ENCODE measurements at regions not wholly inside any gene's neighbourhood (a gene's known extent, or its start where the extent isn't known, plus 50 kb on each side); places are given as distances from the start of the nearest gene placed in this dataset.

- TF ChIP-seq, protein P1, sequence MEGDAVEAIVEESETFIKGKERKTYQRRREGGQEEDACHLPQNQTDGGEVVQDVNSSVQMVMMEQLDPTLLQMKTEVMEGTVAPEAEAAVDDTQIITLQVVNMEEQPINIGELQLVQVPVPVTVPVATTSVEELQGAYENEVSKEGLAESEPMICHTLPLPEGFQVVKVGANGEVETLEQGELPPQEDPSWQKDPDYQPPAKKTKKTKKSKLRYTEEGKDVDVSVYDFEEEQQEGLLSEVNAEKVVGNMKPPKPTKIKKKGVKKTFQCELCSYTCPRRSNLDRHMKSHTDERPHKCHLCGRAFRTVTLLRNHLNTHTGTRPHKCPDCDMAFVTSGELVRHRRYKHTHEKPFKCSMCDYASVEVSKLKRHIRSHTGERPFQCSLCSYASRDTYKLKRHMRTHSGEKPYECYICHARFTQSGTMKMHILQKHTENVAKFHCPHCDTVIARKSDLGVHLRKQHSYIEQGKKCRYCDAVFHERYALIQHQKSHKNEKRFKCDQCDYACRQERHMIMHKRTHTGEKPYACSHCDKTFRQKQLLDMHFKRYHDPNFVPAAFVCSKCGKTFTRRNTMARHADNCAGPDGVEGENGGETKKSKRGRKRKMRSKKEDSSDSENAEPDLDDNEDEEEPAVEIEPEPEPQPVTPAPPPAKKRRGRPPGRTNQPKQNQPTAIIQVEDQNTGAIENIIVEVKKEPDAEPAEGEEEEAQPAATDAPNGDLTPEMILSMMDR (IDR thresholded peaks at IDR 0.05) = no peak
- no peak for TF ChIP-seq EZH2 (IDR thresholded peaks at IDR 0.05; ENCODE audit: borderline replicate concordance, insufficient read depth, low read depth, low read length, poor library complexity, severe bottlenecking)
These were observed 330.4 kb downstream of the AJAP1 start for GRCh38 chr1:4984841-4985240.
